NCI-H526 (cell line): ENCODE measurements at regions not wholly inside any gene's neighbourhood (a gene's known extent, or its start where the extent isn't known, plus 50 kb on each side); places are given as distances from the start of the nearest gene placed in this dataset.
"Not testable (repeated sequence)": the region's sequence is repeated elsewhere in the genome, so short reads cannot be mapped to it uniquely, and the experiment has no call there.

Source experiments
- DNase-seq, 2 experiments: peaks; one replicate each; lab custom pipeline; 2025; lab: John Stamatoyannopoulos, UW

DNA sequence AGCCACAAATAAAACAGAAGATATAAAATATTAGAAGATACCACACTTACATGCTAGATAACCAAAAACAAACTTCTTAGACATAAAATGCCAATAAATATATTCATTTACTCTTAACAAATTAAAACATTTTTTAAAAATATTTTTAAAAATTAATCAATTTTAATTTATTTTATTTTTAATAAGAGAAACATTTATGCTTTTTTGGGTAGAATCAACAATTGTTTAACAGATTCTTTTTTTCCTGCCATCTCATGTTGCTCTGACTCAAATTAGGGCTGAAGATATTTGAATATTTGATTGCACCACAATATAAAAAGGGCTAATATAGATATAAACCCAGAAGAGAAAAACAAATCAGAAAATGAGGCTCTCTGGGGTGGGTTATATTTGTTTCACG, 172.6 kb downstream of the GOLGA6L6 start:
- DNase-seq: no peak

DNA sequence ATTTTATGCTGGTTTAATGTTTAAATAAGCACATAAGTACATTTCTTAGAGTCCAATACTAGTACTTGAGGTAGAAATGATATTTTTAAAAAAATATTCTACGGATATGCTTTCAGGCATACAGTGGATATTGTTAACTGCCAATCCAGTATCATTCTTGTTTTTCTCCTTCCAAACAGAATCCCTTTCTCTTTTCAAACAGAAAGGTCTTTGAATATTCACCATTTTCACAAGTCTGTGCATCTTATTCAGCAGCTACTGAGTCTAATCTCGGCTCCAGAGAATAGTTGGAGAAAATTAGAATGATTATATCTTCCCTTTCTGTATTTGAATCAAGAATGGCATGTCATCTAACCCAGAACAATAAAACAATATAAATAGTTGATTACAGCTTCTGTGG, 174.5 kb downstream of the GOLGA6L6 start:
- DNase-seq: no peak

DNA sequence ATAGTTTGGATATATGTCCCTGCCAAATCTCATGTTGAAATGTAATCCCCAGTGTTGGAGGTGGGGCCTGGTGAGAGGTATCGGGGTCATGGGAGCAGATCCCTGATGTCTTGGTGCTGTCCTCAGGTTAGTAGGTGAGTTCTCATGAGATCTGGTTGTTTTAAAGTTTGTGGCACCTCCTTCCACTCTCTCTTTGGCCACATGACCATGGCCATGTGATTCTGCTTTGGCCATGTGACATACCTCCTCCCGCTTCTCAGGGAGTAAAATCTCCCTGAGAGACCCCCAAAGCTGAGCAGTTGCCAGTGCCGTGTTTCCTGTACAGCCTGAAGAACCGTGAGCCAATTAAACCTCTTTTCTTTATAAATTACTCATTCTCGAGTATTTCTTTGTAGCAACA, 178.0 kb downstream of the GOLGA6L6 start:
- not testable (repeated sequence) for DNase-seq

DNA sequence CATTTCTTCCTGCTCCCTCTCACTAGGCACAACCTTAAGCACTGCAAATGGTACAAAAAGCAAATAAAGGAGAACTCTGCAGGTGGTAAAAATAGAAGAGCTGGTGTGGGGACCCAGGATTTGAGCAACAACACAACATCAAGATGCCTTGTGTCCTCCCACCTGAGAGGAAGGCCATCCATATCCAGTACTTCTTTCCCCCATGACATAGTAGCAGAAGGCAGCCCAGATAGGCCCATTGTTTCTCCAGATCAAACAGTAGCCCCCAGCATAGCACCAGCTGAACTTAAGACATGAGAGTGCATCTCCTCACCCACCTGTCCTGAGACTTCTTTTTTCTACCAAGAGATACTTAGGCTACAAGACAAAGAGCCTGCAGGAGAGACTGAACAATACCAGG, 180.5 kb downstream of the GOLGA6L6 start:
- no peak for DNase-seq

DNA sequence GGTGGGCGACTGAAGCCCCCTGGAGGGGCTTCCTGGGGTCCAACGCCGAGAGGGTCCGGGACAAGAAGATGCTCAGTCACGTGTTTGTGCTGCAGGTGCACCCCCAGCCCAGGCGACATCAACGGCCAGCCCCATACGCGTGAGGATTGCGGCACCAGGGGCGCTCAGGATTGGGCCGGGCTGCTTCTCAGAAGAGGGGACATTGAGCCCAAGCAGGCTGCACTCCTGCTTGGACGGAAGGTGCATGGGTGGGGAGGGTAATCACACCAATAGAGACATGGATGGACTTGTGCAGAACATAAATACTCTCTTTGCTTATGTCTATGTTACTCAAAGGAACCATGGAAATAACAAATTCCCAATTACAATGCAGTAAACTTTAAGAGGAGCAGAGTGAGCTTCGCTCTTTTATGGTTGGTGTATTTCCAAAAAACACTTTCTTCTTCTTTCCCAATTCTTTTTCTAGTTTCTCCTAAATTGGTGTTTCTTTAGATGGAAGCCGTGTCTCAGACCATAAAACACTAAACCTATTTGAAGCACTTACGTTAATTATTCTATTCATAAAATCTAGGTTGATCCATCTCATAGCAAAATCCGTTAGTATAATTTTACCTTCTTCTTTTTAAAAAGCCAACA, 182.7 kb downstream of the GOLGA6L6 start:
- no peak for DNase-seq

DNA sequence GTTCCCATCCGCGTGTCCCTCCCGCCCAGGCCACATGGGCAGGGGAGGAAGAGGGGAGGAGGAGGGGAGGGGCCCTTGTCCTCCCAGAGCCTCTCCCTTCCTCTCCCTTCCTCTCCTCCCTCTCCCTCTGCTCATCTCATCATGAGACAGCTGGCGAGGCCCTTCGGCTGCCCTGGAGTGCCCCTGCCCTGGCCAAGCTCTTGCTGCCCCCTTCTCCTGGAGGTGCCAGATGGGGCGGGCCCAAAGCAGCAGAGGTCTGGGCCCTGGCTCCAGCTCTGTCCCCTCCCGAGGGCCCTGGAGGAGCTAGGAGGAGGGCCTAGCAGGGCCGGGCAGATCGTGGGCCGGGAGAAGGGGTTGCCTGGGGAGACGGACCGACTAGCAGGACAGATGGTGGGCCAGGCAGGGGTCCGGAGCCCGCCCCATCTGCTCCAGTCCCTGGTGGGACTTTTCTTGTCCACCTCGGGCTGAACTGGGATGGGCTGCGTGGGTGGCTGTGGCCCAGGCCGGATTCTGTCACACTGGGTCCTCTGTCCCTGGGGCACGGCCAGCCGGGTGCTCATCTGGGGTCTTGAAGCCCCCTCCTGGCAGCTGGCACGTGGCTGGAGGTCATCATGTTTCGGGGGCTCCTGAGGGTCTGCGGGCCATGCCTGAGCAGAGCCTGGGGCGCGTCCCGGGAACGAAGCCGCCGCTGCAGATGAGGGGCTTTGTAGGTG, 183.4 kb downstream of the GOLGA6L6 start:
- no peak for DNase-seq

DNA sequence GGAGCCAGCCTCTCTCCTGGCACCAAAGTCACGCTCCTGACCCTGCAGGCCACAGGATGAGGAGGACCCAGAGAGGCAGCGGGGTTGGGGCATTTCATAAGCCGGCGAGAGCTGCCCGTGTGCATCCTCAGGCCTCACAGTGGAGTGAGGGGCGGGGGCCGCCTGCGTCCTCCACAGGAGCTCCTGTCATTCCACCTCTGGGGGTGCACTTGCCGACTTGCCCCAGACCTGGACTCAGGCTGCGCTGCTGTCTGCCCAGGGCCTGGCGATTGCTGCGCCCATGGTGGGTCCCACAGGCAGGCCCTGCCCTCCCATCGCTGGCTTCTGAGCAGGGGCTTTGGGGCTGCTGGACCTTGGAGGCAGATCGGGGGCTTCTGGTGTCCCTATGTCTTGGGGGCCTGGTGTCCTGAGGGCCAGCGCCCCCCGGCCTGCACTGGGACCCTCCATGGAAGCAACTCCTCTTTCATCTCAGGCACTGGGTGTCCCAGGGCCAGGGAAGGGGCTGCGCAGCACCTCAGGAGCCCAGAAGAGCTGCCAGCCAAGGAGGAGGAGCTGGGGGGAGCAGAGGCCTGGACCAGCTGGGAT, 184.0 kb downstream of the GOLGA6L6 start:
- DNase-seq: no peak

DNA sequence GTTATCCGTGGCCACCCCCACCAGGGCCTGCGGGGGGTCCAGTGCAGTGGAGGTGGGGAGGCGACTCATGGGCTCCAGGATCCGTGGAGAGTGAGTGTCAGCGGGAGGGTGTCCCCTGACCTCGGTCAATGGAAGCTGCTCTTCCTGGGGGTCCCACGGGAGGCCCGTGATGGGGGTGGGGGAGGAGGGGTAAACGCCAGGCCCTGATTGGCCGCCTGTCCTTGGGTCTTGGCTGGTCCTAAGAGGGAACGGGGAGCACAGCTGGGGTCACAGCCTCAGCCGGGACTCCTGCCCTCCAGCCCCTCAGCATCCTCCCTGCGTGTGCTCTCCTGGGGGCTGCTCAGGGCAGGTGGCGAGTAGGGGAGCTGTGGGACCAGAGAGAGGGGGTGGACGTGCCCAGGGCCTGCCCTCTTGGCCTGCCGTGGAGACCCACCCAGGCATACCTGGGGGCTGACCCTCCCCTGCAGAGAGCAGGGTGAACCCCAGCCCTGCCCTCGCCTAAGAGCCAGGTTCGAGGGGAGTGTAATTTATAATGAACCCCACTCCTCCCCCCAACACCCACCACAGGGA, 184.6 kb downstream of the GOLGA6L6 start:
- DNase-seq: no peak

DNA sequence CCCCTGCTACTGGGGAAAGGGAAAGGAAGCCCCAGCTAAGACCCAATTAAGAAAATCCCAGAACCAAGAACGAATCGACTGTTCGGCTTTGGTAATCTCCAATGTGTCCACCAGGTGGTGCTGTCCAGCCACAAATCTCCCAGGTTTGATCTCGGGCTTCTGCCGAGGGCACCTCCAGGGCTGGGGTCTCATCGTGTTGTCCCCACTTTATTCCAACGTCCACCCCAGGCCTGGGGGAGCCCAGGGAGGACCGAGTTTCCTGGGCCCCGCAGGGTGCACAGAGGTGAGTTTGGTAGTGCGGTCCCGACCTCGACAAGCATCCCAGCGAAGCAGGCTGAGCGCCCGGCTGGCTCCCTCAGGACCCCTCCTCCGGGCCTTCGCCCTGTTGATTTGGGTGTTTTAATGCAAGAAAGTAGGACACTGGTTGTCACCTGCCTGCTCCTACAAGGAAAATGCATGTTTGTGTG, 185.1 kb downstream of the GOLGA6L6 start:
- DNase-seq: no peak

DNA sequence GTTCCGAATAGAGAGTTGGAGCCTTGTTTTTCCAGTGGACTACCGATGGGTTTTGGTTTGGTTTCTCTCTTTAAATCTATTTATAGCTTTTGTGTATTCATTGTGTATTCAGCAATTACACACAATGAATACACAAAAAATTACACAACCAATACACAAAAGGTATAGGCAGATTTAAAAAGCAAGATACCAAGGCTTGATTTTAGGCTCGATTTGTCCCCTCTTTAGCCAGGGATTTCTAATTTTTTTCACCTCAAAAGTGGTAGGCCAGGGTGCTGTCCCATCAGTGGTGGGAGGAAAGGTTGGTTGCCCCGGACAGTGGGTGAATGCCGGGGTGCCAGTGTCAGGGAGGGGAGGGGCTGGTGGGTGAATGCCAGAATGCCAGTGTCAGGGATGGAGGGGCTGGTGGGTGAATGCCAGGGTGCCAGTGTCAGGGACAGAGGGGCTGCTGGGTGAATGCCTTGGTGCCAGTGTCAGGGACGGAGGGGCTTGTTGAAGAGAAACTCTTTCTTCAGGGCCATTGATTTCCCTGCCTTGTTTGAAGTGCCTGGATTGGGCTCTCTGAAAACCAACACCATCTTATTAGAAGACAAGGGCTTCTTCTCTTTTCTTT, 186.2 kb downstream of the GOLGA6L6 start:
- DNase-seq: no peak

DNA sequence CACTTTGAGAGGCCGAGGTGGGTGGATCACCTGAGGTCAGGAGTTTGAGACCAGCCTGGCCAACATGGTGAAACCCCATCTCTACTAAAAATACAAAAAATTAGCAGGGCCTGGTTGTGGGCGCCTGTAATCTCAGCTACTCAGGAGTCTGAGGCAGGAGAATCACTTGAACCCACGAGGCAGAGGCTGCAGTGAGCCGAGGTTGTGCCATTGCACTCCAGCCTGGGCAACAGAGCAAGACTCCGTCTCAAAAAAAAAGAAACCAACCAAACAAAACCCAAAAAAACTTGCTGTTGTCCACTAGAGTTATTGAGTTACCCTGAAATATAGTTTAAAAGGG, 186.7 kb downstream of the GOLGA6L6 start:
- not testable (repeated sequence) for DNase-seq

DNA sequence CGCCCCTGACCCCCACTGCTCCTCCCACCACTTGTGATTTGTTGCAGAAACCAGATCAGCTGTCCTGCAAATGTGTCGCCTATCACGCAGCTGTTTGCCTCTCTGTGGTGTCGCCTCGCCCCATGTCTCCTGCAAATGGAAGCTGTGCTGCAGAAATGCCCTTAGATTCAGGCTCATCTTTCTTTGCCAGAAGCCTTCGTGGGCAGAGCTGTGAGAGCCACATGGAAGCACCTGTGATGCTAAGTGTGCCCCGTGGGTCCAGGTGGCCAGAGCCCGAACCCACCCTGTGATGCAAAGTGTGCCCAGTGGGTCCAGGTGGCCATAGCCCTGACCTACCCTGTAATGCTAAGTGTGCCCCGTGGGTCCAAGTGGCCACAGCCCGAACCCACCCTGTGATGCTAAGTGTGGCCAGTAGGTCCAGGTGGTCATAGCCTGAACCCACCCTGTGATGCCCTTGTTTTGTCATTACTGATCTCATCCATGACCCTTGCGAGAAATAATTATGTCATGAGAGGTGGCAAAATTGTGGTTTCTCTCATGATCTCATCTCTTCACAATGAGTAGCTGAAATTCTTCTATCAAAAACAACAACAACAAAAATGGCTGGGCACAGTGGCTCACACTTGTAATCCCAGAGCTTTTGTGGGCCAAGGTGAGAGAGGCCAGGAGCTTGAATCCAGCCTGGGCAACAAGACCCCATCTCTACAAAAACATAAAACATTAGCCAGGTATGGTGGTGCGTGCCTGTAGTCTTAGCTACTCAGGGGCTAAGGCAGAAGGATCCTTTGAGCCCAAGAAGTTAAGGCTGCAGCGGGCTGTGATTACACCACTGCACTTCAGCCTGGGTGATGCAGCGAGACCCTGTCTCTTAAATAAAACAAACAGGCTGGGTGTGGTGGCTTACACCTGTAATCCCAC, 187.4 kb downstream of the GOLGA6L6 start:
- DNase-seq: no peak

DNA sequence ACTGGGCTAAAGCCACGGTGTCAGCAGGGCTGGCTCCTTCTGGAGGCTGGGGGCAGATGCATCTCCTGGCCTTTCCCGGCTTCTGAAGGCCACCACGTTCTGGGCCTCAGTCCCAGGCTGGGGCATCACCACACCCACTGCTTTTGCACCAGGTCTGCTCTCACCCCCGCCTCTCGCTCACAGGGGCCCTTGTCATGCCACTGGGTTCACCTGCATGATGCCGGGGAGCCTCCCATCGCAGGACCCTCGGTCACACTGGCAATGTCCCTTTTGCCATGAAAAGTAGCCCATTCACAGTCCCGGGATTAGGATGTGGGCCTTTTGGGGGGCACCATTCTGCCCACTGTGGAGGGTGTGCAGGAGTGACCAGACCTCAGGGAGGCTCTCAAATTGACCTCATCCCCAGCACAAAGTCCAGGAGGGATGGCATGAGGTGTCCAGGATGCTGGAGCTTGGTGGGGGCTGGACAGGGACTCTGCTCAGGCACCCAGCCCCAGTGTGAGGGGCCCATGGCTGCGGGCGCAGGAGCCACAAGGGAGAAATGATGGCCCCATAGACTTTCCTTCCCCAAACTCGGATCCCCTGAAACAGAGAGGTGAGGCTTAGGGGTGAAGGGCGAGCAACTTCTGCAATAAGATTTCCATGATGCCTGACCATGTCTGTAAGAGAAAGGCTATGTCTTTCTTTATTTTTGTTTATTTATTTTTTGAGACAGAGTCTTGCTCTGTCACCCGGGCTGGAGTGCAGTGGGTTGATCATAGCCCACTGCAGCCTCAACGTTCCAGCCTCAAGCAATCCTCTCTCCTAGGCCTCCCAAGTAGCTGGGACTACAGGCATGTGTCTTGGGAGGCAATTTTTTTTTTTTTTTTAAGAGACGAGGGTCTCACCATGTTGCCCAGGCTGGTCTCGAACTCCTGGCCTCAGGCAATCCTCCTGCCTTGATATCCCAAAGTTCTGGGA, 189.1 kb downstream of the GOLGA6L6 start:
- DNase-seq: no peak

DNA sequence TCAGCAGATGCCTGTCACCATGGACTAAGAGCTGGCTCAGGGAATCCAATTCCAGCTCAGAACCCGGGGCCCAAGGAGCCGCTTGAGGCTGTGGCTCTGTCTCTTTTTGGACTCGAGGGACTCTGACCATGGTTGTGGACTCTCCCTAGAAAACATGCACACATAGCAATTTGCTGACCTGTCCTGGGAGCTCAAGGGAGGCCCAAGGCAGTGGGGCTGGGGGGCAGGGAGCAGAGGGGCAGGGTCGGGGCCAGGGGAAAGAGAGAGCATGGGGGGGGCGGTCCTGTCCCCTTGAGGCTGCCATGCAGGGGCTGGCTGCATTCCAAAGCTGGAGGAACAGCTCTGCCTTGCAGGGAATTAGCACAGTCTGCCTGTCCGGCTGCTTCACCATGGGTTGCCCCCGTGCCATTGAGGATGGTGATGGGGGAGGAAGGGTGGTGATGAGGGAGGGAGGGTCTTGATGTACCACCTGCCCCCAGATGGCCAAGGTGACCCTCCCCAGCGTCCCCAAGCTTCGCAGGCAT, 190.1 kb downstream of the GOLGA6L6 start:
- DNase-seq: no peak

DNA sequence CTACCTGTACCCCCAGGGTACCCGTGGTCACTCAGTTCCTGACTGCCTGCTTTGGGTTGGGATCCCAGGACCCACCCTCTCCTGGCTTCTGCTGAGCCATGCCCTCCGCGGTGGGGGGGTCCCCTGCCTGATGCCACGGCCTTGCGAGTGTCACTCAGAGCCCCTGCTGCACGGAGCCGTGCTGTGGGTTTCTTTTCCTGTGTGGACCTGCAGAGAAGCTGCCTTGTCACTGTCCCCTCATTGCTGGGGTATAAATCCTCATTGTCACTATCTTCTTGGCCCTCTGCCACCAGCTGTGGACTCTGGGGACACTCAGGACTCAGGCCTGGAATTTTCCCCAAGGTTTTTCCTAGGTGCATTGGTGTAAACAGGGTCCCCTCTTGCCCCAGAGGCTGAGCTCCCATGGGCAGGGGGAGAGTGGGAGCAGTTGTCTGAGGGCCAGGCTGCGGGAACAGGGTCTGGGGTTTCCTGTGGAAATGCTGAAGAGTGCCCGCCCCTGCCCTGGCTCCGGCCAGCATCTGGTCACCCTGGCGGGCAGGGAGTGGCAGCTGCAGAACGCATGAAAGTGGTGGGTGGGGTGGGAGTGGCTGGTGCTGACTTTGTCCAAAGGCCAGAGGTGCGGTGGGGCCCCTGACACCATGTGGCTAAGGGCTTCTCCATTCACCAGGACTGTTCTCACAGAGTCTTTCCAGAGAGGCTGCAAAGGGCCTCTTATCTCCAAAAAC, 191.7 kb downstream of the GOLGA6L6 start:
- DNase-seq: no peak

DNA sequence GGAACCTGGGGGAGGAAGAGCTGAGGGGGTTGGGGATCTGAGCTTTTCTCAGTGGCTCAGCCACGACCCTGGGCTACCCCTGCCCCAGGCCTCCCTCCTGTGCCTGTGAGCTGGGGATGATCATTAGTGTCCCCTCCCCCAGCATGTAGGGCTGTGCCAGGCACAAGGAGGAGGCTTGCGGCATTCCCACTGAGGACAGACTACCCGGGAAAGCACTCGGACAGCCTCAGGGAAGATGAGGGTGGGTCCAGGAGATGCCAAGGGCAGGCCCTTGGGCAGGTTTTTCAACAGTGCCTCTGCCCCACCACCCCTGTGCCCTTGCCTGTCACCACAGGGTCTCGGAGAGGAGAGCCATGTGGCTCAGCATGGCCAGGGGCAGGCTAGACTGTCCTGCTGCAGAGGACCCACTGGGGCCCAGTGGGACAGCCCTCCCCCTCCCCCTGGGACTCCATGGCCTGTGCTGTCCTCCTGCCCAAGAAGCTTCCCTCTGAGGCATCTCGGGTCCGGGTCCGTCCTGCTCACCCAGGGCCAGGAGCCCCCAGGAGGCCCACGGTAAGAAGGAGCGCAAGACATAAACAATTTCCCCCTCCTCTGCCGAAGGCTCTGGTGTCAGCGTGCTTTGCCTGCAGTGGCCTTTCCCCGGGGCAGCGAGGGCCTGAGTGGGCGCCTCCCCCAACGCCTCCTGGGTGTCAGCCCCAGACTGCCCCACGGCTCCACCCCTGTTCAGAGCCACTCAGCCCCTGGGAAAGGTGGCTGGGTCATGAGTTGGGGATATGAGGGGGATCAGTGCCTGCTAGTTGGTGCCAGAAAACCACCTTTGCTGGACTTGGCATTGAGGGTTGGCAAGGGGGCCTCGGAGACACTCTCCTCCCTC, 192.5 kb downstream of the GOLGA6L6 start:
- DNase-seq: no peak

DNA sequence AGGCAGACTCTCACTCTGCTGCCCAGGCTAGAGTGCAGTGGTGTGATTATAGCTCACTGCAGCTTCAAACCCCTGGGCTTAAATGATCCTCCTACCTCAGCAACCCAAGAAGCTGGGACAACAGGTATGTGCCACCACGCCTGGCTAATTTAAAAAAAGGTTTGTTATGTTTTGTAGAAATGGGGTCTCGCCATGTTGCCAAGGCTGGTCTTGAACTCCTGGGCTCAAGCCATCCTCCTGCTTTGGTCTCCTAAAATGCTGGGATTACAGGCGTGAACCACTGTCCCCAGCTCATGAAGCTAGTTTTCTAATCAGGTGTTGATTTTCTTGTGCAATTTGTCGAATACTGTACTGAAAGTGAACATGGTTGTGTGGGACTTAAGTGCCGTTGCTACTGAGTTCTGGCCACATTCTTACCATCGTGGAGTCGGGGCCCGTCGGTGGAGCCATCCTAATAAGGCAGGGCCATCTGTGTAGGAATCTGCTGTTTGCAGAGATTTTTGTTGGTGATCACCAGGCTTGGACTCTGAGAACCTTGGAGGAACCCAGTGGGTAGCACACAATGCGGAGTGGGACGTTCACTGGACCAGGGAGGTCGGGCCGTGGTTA, 193.2 kb downstream of the GOLGA6L6 start:
- no peak for DNase-seq
